T47D (cell line): ENCODE measurements at regions not wholly inside any gene's neighbourhood (a gene's known extent, or its start where the extent isn't known, plus 50 kb on each side); places are given as distances from the start of the nearest gene placed in this dataset.
"Not testable (repeated sequence)": the region's sequence is repeated elsewhere in the genome, so short reads cannot be mapped to it uniquely, and the experiment has no call there.

Experiments used
- DNase-seq, 2 experiments: peaks; one replicate each; pipeline versions ENCODE4 v3.0.0 to v3.0.0-alpha.2; 2011 to 2012; ENCODE audit warnings: low read depth in 1 of 2, low spot score in 1 of 2
- JUND ChIP-seq: IDR thresholded peaks from 2 replicates; pipeline ENCODE4 v1.6.1; 2012; ENCODE audit warnings: low read depth
- in situ Hi-C: cut with HindIII; loops from 2 replicates; pipeline ENCODE4 v1.10.0; 2016; ENCODE audit warnings: low sequenced_read_pairs, low pct_unique_long_range_greater_than_20kb

GRCh38 chr12:24695103-24695502 is 253.8 kb downstream of the BCAT1 start:
- no peak for TF ChIP-seq JUND
- DNase-seq = no peak
- in situ Hi-C loops = no loop called here

DNA sequence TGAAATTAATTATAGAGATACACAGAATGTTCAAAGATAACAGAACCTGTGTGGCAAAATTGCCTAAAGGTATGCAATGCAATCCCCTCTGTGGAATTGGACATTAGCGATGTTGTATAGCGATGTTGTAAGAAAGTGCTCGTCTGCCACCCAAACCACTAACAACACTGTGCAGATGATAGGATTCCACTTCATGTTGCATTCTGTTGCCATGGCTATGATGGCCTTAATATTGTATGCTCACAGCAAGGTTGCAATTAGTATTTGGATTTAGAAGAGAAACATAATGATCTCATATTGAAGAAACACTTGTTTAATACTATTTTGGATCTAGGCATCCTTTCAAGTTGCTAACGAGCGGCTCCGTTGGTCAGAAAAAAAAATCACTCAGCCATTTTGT is 260.3 kb downstream of the BCAT1 start:
- TF ChIP-seq JUND = no peak
- DNase-seq = no peak
- in situ Hi-C loops = no loop called here

DNA sequence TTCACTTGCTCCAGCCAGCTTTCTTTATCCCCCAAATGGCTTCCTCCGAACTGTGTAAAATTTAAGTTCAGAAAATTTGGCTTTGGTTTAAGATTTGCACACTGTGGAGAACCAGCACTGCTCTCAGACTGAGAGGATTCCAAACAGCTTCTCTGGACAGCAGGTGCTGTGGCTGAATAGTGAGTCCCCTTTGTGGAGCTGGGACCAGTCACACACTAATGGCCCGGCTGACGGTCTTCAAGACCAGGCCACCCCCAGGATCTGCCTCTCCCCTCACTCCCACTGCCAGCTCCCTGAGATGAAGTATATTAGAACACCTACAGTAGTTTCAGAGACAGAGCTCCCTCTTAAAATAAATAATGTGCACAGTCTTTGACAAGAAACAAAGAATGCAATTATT is 267.3 kb downstream of the BCAT1 start:
- no peak for TF ChIP-seq JUND
- no peak for DNase-seq
- in situ Hi-C loops = no loop called here

- DNase-seq = peak in 1 of 2 experiments; percentile 63
- no peak; the same call in 1 of the 2 replicates for TF ChIP-seq JUND
- in situ Hi-C loops = no loop called here
These were observed 269.8 kb downstream of the BCAT1 start for GRCh38 chr12:24679126-24679525.

GRCh38 chr12:24678436-24678835 is 270.5 kb downstream of the BCAT1 start:
- no peak for DNase-seq
- in situ Hi-C loops = no loop called here
- no peak for TF ChIP-seq JUND

GRCh38 chr12:24668563-24668962 is 280.3 kb downstream of the BCAT1 start:
- in situ Hi-C loops = no loop called here
- TF ChIP-seq JUND = no peak
- no peak for DNase-seq

DNA sequence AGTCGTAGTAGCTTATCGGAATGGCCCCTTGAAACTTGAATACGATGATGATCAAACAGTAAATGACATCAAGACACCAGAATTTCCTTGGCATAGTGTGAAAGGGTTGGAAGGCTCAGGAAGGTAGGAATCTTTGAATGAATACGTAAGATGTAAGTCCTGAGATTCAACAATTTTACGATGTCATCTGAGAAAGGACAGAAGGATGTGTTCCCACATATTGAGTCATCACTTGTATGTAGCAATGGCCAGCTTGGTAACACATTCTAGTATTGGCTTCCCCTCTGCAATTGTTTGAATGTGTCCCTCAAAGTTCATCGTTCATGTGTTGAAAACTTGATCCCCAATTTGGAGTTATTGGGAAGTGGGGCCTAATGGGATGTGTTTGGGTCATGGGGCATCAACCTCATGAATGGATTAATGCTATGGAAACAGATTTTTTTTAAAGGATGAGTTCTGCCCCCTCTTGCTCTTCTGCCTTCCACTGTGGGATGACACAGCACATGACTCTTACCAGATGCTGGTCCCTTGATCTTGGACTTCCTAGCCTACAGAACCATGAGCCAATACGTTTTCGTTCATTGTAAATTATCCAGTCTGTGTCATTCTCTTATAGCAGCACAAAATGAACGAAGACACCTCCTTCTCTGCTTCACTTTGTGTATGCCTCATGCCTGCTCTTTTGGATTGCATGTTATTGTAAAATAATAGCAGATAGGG is 284.6 kb downstream of the BCAT1 start:
- in situ Hi-C loops = no loop called here
- no peak for DNase-seq
- no peak for TF ChIP-seq JUND

DNA sequence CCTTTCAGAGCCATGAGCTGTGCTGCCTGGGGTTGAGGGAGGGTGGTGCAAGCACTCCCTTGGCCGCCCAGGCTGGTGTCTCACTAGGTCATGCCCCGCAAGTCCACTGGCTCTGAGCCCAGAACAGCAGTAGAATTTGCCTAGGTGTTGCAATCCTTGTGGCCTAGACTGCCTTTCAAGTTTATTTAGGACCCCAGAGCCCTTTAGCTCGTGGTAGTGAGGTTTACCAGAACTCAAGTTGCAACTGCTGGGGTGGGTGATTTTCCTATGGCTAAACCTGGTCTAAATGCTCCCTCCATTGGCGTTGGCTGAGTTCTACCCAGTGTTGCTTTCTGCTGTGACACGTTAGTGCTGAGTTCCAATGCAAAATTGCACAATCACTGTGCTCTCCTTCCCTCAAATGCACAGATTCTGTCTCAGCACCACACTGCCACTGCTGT is 287.2 kb downstream of the BCAT1 start:
- in situ Hi-C loops = no loop called here
- TF ChIP-seq JUND = no peak
- DNase-seq = peak in 1 of 2 experiments; percentile 27

DNA sequence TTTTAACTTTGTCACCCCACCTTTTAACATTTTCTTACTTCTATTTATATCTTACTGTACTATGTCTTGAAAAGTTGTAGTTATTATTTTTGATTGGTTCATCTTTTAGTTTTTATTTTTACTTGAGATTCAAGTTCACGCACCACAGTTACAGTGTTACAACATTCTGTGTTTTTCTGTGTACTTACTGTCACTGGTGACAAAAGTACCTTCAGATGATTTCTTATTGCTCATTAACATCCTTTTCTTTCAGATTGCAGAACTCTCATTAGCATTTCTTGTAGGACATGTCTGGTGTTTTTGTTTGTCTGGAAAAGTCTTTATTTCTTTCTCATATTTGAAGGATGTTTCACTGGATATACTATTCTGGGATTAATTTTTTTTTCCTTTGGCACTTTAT is 289.9 kb downstream of the BCAT1 start:
- in situ Hi-C loops = no loop called here
- TF ChIP-seq JUND = no peak
- no peak for DNase-seq

GRCh38 chr12:24654344-24654743 is 294.6 kb downstream of the BCAT1 start:
- DNase-seq, in situ Hi-C loops: not testable (repeated sequence)

- DNase-seq = peak in 1 of 2 experiments; percentile 32
- no peak for TF ChIP-seq JUND
These were observed 299.3 kb downstream of the BCAT1 start for GRCh38 chr12:24649634-24650033.

GRCh38 chr12:24649209-24649608 is 299.7 kb downstream of the BCAT1 start:
- no peak for TF ChIP-seq JUND
- in situ Hi-C loops = no loop called here
- no peak for DNase-seq

More at GRCh38 chr12:24649634-24650033, 299.3 kb downstream of the BCAT1 start:
- in situ Hi-C loops = no loop called here

- no peak for DNase-seq
- no peak for TF ChIP-seq JUND
- in situ Hi-C loops = no loop called here
These were observed 303.6 kb downstream of the BCAT1 start for GRCh38 chr12:24645254-24645653.
